Loucy (cell line): ENCODE measurements at regions not wholly inside any gene's neighbourhood (a gene's known extent, or its start where the extent isn't known, plus 50 kb on each side); places are given as distances from the start of the nearest gene placed in this dataset.

ENCODE experiments used
- EZH2phosphoT487 ChIP-seq: fragments of 200-600 bp; IDR thresholded peaks from 2 replicates; pipeline ENCODE4 v1.6.1; 2018; ENCODE audit warnings: antibody characterized with exemption, mild to moderate bottlenecking, moderate library complexity, borderline replicate concordance
- TF ChIP-seq, protein P1 (sequence below): fragments of 200-600 bp; sonication (generic); conservative IDR thresholded peaks from 2 replicates; pipeline ENCODE4 v1.5.1; 2014; ENCODE audit warnings: mild to moderate bottlenecking, antibody characterized with exemption, low read length

DNA sequence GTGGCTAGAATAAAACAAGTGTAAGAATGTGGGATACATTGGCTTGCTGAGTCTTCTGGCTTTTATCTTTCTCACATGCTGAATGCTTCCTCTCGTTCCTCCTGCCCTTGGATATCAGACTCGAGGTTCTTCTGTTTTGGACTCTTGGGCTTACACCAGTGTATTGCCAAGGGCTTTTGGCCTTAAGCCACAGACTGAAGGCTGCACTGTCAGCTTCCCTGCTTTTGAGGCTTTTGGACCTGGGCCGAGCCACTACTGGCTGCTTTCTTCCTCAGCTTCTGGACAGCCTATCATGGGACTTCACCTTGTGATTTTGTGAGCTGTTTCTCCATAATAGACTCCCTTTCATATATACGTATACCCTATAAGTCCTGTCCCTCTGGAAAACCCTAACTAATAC is 300.9 kb upstream of the STXBP6 start:
- TF ChIP-seq, protein P1, sequence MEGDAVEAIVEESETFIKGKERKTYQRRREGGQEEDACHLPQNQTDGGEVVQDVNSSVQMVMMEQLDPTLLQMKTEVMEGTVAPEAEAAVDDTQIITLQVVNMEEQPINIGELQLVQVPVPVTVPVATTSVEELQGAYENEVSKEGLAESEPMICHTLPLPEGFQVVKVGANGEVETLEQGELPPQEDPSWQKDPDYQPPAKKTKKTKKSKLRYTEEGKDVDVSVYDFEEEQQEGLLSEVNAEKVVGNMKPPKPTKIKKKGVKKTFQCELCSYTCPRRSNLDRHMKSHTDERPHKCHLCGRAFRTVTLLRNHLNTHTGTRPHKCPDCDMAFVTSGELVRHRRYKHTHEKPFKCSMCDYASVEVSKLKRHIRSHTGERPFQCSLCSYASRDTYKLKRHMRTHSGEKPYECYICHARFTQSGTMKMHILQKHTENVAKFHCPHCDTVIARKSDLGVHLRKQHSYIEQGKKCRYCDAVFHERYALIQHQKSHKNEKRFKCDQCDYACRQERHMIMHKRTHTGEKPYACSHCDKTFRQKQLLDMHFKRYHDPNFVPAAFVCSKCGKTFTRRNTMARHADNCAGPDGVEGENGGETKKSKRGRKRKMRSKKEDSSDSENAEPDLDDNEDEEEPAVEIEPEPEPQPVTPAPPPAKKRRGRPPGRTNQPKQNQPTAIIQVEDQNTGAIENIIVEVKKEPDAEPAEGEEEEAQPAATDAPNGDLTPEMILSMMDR, result no peak
- TF ChIP-seq EZH2phosphoT487, result no peak
